Body of pancreas (tissue), 4 donors: ENCODE measurements at regions not wholly inside any gene's neighbourhood (a gene's known extent, or its start where the extent isn't known, plus 50 kb on each side); places are given as distances from the start of the nearest gene placed in this dataset.

Experiments
- ATAC-seq: fragments of 150-250 bp; one replicate; pipeline ENCODE4 v1.9.1; 2016
- DNase-seq, 4 donors: peaks; one replicate each; pipeline ENCODE4 v3.0.0-alpha.2; 2019
- H3K27ac ChIP-seq, 4 donors: fragments of 200-600 bp; sonication (generic); 1 replicate in 3 of 4; 2 replicates in 1 of 4; pipeline versions ENCODE4 v1.5.1 to v1.6.1; 2016 to 2019; ENCODE audit warnings: mild to moderate bottlenecking in 1 of 4, mixed read lengths in 1 of 4, moderate library complexity in 1 of 4
- H3K27me3 ChIP-seq, 2 donors: fragments of 200-600 bp; sonication (generic); one replicate each; pipeline ENCODE4 v1.6.0; 2016; ENCODE audit warnings: mild to moderate bottlenecking in 1 of 2
- H3K36me3 ChIP-seq, 2 donors: fragments of 200-600 bp; sonication (generic); replicated peaks in 1 of 2; 2 replicates each; pipeline ENCODE4 v1.5.1; 2016; ENCODE audit warnings: low read depth in 2 of 2; ENCODE audit not compliant: insufficient read depth in 1 of 2
- H3K4me1 ChIP-seq: fragments of 200-600 bp; sonication (generic); one replicate; pipeline ENCODE4 v1.6.0; 2016
- H3K4me3 ChIP-seq, 2 donors: fragments of 200-600 bp; sonication (generic); 1 replicate in 1 of 2; 2 replicates in 1 of 2; pipeline ENCODE4 v1.5.1; 2016 to 2019
- H3K9me3 ChIP-seq, 3 donors: fragments of 200-600 bp; sonication (generic); 1 replicate in 2 of 3; 2 replicates in 1 of 3; pipeline ENCODE4 v1.5.1; 2016
- CTCF ChIP-seq, 7 experiments: fragments of 450-650 bp in 4 of 7; fragments of 200-600 bp in 3 of 7; sonication (generic) in 3 of 7; IDR thresholded peaks; one replicate each; pipeline ENCODE4 v1.5.1; 2016 to 2019; ENCODE audit warnings: antibody characterized with exemption in 7 of 7
- POLR2A ChIP-seq, 3 donors: fragments of 450-650 bp; IDR thresholded peaks; one replicate each; pipeline ENCODE4 v1.6.1; 2016; ENCODE audit warnings: antibody characterized with exemption in 3 of 3, mild to moderate bottlenecking in 2 of 3
- WGBS, 2 donors: methylation state at CpG; one replicate each; pipeline ENCODE4 v1.1.5; 2017; 5-methylcytosine and 5-hydroxymethylcytosine counted together
- intact Hi-C: fragments of 100-400 bp; cut with DNase I; formaldehyde crosslinking; loops from one replicate; pipeline ENCODE4 v1.15.1; 2023

- DNase-seq, result no peak
- Histone ChIP-seq H3K27ac (no peak overlapping the region), H3K36me3 (no peaks in the 10 kb centered on the region), H3K4me1 (no peaks in the 10 kb centered on the region), H3K4me3 (no peak overlapping the region), H3K9me3 (no peaks in the 10 kb centered on the region), H3K27me3 (no peaks in the 10 kb centered on the region)
- intact Hi-C loops, result no loop called here
- TF ChIP-seq POLR2A (IDR thresholded peaks at IDR 0.05) (no peak), CTCF (IDR thresholded peaks at IDR 0.05) (no peak)
- ATAC-seq, result no peak
Observed at GRCh38 chr3:168647582-168647981, 551.9 kb upstream of the GOLIM4 start.

- DNase-seq (no peak), ATAC-seq (no peak)
- Histone ChIP-seq H3K4me1 (no peaks in the 10 kb centered on the region), H3K27ac (no peak overlapping the region), H3K4me3 (no peak overlapping the region), H3K36me3 (no peaks in the 10 kb centered on the region), H3K9me3 (no peaks in the 10 kb centered on the region), H3K27me3 (no peaks in the 10 kb centered on the region)
- intact Hi-C loops, result no loop called here
- TF ChIP-seq POLR2A (IDR thresholded peaks at IDR 0.05) (no peak), CTCF (IDR thresholded peaks at IDR 0.05) (no peak)
- WGBS, 2 donors, result 63 to 73% methylated on average over 2 of the region's 2 CpGs
Observed at GRCh38 chr3:168645180-168645579, 549.5 kb upstream of the GOLIM4 start.

- DNase-seq (no peak), ATAC-seq (no peak)
- H3K27ac ChIP-seq, result no peak overlapping the region
- no peak for TF ChIP-seq POLR2A (IDR thresholded peaks at IDR 0.05)
- TF ChIP-seq CTCF (IDR thresholded peaks at IDR 0.05), result no peak
- no peak overlapping the region for H3K4me3 ChIP-seq
- H3K36me3 ChIP-seq, result no peaks in the 10 kb centered on the region
- intact Hi-C loops, result no loop called here
- no peaks in the 10 kb centered on the region for H3K4me1 ChIP-seq
- no peaks in the 10 kb centered on the region for H3K9me3 ChIP-seq
- H3K27me3 ChIP-seq, result no peaks in the 10 kb centered on the region
Observed at GRCh38 chr3:168628549-168628948, 532.8 kb upstream of the GOLIM4 start.

GRCh38 chr3:168625477-168625876 lies 529.8 kb upstream of the GOLIM4 start:
- H3K27me3 ChIP-seq, result no peaks in the 10 kb centered on the region
- no peaks in the 10 kb centered on the region for H3K4me1 ChIP-seq
- TF ChIP-seq CTCF (IDR thresholded peaks at IDR 0.05), result no peak
- TF ChIP-seq POLR2A (IDR thresholded peaks at IDR 0.05), result no peak
- H3K36me3 ChIP-seq, result no peaks in the 10 kb centered on the region
- H3K27ac ChIP-seq, result no peak overlapping the region
- no peak for DNase-seq
- no peak overlapping the region for H3K4me3 ChIP-seq
- intact Hi-C loops, result no loop called here
- ATAC-seq, result no peak
- no peaks in the 10 kb centered on the region for H3K9me3 ChIP-seq

- no peak for TF ChIP-seq CTCF (IDR thresholded peaks at IDR 0.05)
- TF ChIP-seq POLR2A (IDR thresholded peaks at IDR 0.05), result no peak
- DNase-seq, result no peak
- intact Hi-C loops, result no loop called here
- no peak overlapping the region for H3K4me3 ChIP-seq
- ATAC-seq, result no peak
- no peaks in the 10 kb centered on the region for H3K9me3 ChIP-seq
- H3K27me3 ChIP-seq, result no peaks in the 10 kb centered on the region
- no peaks in the 10 kb centered on the region for H3K4me1 ChIP-seq
- H3K36me3 ChIP-seq, result no peaks in the 10 kb centered on the region
- H3K27ac ChIP-seq, result no peak overlapping the region
- WGBS, 2 donors, result 100% methylated on average over 1 of the region's 1 CpG
Observed at GRCh38 chr3:168624892-168625448, 529.2 kb upstream of the GOLIM4 start.
